Left ventricle myocardium inferior (tissue), 1 donor: ENCODE measurements at regions not wholly inside any gene's neighbourhood (a gene's known extent, or its start where the extent isn't known, plus 50 kb on each side); places are given as distances from the start of the nearest gene placed in this dataset.

Experiments
- DNase-seq: peaks from one replicate; pipeline ENCODE4 v3.0.0-alpha.2; 2020
- H3K27ac ChIP-seq: fragments of 200-600 bp; replicated peaks from 2 replicates; pipeline ENCODE4 v1.8.0; 2021
- H3K27me3 ChIP-seq: fragments of 200-600 bp; 2 replicates; pipeline ENCODE4 v1.8.0; 2021; ENCODE audit warnings: low read depth
- H3K36me3 ChIP-seq: fragments of 200-600 bp; 2 replicates; pipeline ENCODE4 v1.8.0; 2021
- H3K4me1 ChIP-seq: fragments of 200-600 bp; 2 replicates; pipeline ENCODE4 v1.8.0; 2021
- H3K4me3 ChIP-seq: fragments of 200-600 bp; 2 replicates; pipeline ENCODE4 v1.8.0; 2021; ENCODE audit warnings: mild to moderate bottlenecking, moderate library complexity
- H3K9me3 ChIP-seq: fragments of 200-600 bp; replicated peaks from 2 replicates; pipeline ENCODE4 v1.8.0; 2021
- intact Hi-C: fragments of 100-400 bp; cut with micrococcal nuclease; formaldehyde crosslinking; loops from one replicate; pipeline ENCODE4 v1.11.0; 2022
- TF ChIP-seq, protein P1 (sequence below): fragments of 200-600 bp; IDR thresholded peaks from 2 replicates; pipeline ENCODE4 v1.8.0; 2021; ENCODE audit warnings: antibody characterized with exemption, mild to moderate bottlenecking, borderline replicate concordance
- donor health status: DM: no; HTN: yes; CAD: no; lungs with severe emphysema.

DNA sequence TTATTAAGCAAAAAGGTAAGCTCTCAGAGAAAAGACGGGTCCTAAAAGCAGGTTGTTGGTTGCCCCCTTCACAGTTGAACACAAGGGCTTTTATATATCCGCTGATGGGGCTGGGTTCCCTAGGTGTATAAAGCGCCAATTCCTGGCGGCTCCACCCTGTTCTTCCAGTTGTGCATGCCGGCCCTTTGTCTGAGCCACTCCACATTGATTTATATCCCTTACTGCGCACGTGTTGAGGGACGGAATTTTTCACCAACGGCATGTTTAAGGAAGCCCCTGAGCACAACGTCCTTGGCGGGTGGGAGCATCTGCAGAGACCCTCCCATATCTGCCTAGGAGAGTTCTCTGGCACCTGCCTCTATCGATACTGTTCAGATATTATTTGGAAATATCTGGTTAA is 135.7 kb downstream of the DTHD1 start:
- intact Hi-C loops: no loop called here
- H3K27ac ChIP-seq: no peak overlapping the region
- no peaks in the 10 kb centered on the region for H3K9me3 ChIP-seq
- TF ChIP-seq, protein P1, sequence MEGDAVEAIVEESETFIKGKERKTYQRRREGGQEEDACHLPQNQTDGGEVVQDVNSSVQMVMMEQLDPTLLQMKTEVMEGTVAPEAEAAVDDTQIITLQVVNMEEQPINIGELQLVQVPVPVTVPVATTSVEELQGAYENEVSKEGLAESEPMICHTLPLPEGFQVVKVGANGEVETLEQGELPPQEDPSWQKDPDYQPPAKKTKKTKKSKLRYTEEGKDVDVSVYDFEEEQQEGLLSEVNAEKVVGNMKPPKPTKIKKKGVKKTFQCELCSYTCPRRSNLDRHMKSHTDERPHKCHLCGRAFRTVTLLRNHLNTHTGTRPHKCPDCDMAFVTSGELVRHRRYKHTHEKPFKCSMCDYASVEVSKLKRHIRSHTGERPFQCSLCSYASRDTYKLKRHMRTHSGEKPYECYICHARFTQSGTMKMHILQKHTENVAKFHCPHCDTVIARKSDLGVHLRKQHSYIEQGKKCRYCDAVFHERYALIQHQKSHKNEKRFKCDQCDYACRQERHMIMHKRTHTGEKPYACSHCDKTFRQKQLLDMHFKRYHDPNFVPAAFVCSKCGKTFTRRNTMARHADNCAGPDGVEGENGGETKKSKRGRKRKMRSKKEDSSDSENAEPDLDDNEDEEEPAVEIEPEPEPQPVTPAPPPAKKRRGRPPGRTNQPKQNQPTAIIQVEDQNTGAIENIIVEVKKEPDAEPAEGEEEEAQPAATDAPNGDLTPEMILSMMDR: no peak
- H3K27me3 ChIP-seq: no peaks in the 10 kb centered on the region
- no peak overlapping the region for H3K4me3 ChIP-seq
- H3K4me1 ChIP-seq: no peaks in the 10 kb centered on the region
- no peak for DNase-seq
- H3K36me3 ChIP-seq: no peaks in the 10 kb centered on the region

DNA sequence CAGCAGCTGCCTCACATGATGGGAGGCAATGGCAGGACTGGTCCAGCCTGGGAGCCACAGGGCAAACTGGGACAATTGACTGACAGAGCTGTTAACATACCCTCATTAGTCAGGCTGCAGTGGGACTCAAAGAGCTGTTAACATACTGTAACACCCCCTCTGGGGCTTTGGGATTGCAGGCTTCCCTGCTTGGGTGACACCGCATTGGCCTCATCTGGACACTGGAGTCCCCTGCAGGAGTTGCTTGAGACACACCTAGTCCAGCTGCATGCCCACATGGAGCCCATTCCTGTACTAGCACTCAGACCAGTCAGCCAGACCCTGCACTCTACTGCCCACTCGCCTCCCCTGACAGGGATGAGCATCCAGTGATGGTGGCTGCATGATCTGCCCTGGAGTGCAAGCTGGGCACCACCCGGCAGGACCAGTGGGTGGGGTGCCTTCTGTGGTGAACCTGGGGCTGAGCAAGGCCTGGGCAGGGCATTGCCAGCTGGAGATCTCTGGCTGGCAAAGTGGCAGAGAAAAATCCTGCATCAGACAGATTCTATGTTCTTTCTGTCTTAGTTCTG is 138.8 kb downstream of the DTHD1 start:
- Histone ChIP-seq H3K9me3 (no peaks in the 10 kb centered on the region), H3K4me3 (no peak overlapping the region), H3K4me1 (no peaks in the 10 kb centered on the region), H3K27me3 (no peaks in the 10 kb centered on the region), H3K27ac (no peak overlapping the region), H3K36me3 (no peaks in the 10 kb centered on the region)
- TF ChIP-seq, protein P1: no peak
- intact Hi-C loops: no loop called here
- DNase-seq: no peak

DNA sequence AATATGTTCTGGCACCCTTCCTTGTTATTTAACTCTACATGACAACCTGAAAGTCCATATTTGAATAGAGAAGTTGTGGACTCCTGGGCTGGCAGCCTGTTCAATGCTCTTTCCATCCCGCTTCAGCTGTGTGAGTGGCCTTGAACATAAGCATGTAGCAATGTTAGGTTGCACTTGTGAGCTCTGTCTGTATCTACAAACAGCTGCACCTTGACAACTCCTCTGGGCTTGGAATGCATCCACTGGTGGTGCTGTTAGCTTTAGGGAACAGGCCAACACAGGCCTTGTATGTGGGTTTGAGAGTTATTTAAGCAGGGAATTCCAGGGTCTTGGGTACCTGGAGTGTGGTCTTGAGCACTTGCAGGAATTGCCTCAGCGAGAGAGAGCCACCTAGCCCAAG is 141.2 kb downstream of the DTHD1 start:
- no peaks in the 10 kb centered on the region for H3K27me3 ChIP-seq

DNA sequence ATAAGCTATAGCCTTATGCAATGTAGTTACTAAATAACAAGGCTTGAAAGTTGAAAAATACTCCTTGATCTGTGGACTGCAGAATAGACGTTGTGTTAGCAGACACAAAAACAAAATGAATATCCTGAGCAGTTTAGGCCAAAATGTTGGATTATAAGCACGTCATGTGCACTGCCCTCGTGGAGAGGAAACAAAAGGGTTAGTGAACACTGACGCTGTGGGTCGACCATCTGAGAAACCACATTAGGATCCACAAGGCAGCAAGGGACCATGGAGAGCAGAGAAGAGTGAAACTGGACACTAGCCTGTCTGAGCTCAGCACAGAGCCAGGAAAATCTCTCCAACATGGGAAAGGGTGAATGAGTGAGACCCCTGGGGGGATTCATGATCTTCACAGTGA is 145.3 kb downstream of the DTHD1 start:
- TF ChIP-seq, protein P1: no peak
- Histone ChIP-seq H3K9me3 (peaks cover 8% of the 10 kb centered on the region), H3K4me1 (no peaks in the 10 kb centered on the region), H3K36me3 (no peaks in the 10 kb centered on the region), H3K4me3 (no peak overlapping the region), H3K27me3 (no peaks in the 10 kb centered on the region), H3K27ac (no peak overlapping the region)
- DNase-seq: no peak
- intact Hi-C loops: no loop called here

More for the DNA sequence above, 141.2 kb downstream of the DTHD1 start:
- Histone ChIP-seq H3K9me3 (no peaks in the 10 kb centered on the region), H3K36me3 (no peaks in the 10 kb centered on the region), H3K4me3 (no peak overlapping the region), H3K27ac (no peak overlapping the region), H3K4me1 (no peaks in the 10 kb centered on the region)
- DNase-seq: no peak
- TF ChIP-seq, protein P1: no peak
- intact Hi-C loops: no loop called here

DNA sequence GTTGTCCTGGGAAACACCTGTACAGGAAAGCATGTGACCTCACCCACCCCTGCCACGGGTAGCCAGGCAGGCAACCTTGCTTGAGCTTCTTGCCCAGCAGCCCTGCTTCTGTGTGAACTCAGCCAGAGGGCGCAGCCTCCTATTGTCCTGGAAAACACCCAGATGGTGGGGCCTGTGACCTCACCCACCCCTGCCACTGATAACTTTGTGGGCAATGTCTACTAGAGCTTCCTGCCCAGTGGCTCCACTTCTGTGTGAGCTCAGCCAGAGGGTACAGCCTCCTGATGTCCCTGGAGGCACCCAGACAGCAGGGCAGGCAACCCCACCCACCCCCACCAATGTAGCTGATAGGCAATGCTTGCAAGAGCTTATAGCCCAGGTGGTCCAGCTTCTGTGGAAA is 146.3 kb downstream of the DTHD1 start:
- Histone ChIP-seq H3K27ac (no peak overlapping the region), H3K27me3 (no peaks in the 10 kb centered on the region), H3K9me3 (peaks cover 8% of the 10 kb centered on the region), H3K4me1 (no peaks in the 10 kb centered on the region), H3K4me3 (no peak overlapping the region), H3K36me3 (no peaks in the 10 kb centered on the region)
- intact Hi-C loops: no loop called here
- TF ChIP-seq, protein P1: no peak
- DNase-seq: no peak
